CD14-positive monocyte (primary cell): ENCODE measurements at regions not wholly inside any gene's neighbourhood (a gene's known extent, or its start where the extent isn't known, plus 50 kb on each side); places are given as distances from the start of the nearest gene placed in this dataset.

ENCODE experiments used
- DNase-seq, 3 donors: peaks; one replicate each; pipeline ENCODE4 v3.0.0-alpha.2; 2011 to 2022
- H2AFZ ChIP-seq: 2 replicates; pipeline ENCODE4 v1.6.0; 2012; ENCODE audit warnings: mild to moderate bottlenecking, low read depth, low read length, inconsistent platforms; ENCODE audit not compliant: insufficient read depth, poor library complexity, severe bottlenecking
- H3K27ac ChIP-seq, 2 donors: 1 replicate in 1 of 2; 2 replicates in 1 of 2; pipeline ENCODE4 v1.5.1; 2012 to 2013; ENCODE audit warnings: low read length in 2 of 2, control low read depth in 1 of 2, inconsistent platforms in 1 of 2, low read depth in 1 of 2, mild to moderate bottlenecking in 1 of 2
- H3K27me3 ChIP-seq, 2 donors: one replicate each; pipeline versions ENCODE4 v1.6.0 to v1.6.1; 2011 to 2013; ENCODE audit warnings: low read length in 2 of 2; ENCODE audit not compliant: control insufficient read depth in 2 of 2, insufficient read depth in 2 of 2
- H3K36me3 ChIP-seq, 2 donors: replicated peaks in 1 of 2; 1 replicate in 1 of 2; 2 replicates in 1 of 2; pipeline versions ENCODE4 v1.5.1 to v1.6.1; 2012 to 2013; ENCODE audit warnings: low read length in 2 of 2, control low read depth in 1 of 2, inconsistent platforms in 1 of 2, mild to moderate bottlenecking in 1 of 2; ENCODE audit not compliant: insufficient read depth in 2 of 2, control insufficient read depth in 1 of 2
- H3K4me1 ChIP-seq, 2 donors: 1 replicate in 1 of 2; 2 replicates in 1 of 2; pipeline versions ENCODE4 v1.5.1 to v1.6.1; 2012 to 2013; ENCODE audit warnings: low read length in 2 of 2, control low read depth in 1 of 2, inconsistent platforms in 1 of 2, mild to moderate bottlenecking in 1 of 2, moderate library complexity in 1 of 2; ENCODE audit not compliant: insufficient read depth in 2 of 2, control insufficient read depth in 1 of 2
- H3K4me2 ChIP-seq: replicated peaks from 2 replicates; pipeline ENCODE3; 2012; ENCODE audit warnings: low read length, moderate library complexity, mild to moderate bottlenecking; ENCODE audit not compliant: poor library complexity, severe bottlenecking; ENCODE audit errors: extremely low read depth
- H3K4me3 ChIP-seq, 3 experiments: fragments of 200-600 bp in 1 of 3; sonication (generic) in 1 of 3; replicated peaks in 1 of 3; 1 replicate in 2 of 3; 2 replicates in 1 of 3; pipeline ENCODE4 v1.5.1; 2011 to 2013; ENCODE audit warnings: low read length in 3 of 3, mild to moderate bottlenecking in 3 of 3, control low read depth in 2 of 3, low read depth in 2 of 3, inconsistent platforms in 1 of 3, moderate library complexity in 1 of 3
- H3K79me2 ChIP-seq: 2 replicates; pipeline ENCODE4 v1.6.0; 2012; ENCODE audit warnings: mild to moderate bottlenecking, control low read depth, inconsistent platforms, low read length, moderate library complexity; ENCODE audit not compliant: insufficient read depth
- H3K9ac ChIP-seq: 2 replicates; pipeline ENCODE4 v1.6.0; 2017; ENCODE audit warnings: low read length, mild to moderate bottlenecking; ENCODE audit not compliant: insufficient read depth, poor library complexity, severe bottlenecking
- H3K9me3 ChIP-seq, 2 donors: replicated peaks in 1 of 2; 1 replicate in 1 of 2; 2 replicates in 1 of 2; pipeline versions ENCODE4 v1.5.1 to v1.6.1; 2012 to 2013; ENCODE audit warnings: low read length in 2 of 2, control low read depth in 1 of 2; ENCODE audit not compliant: control insufficient read depth in 1 of 2, insufficient read depth in 1 of 2
- H4K20me1 ChIP-seq: 2 replicates; pipeline ENCODE4 v1.6.0; 2012; ENCODE audit warnings: mild to moderate bottlenecking, low read length, control low read depth, moderate library complexity; ENCODE audit not compliant: insufficient read depth
- H3K27ac Mint-ChIP-seq, 7 donors: one replicate each; pipeline ENCODE4 v1.8.0; 2020; ENCODE audit warnings: mild to moderate bottlenecking in 7 of 7, mixed read lengths in 7 of 7, moderate library complexity in 6 of 7, inconsistent platforms in 2 of 7
- H3K27me3 Mint-ChIP-seq, 3 donors: one replicate each; pipeline ENCODE4 v1.8.0; 2021 to 2022; ENCODE audit warnings: low read depth in 3 of 3, mild to moderate bottlenecking in 3 of 3, mixed read lengths in 3 of 3, moderate library complexity in 3 of 3, inconsistent platforms in 1 of 3
- H3K36me3 Mint-ChIP-seq, 2 donors: one replicate each; pipeline ENCODE4 v1.8.0; 2020; ENCODE audit warnings: mixed read lengths in 2 of 2, inconsistent platforms in 1 of 2, mild to moderate bottlenecking in 1 of 2
- H3K4me1 Mint-ChIP-seq: one replicate; pipeline ENCODE4 v1.8.0; 2020; ENCODE audit warnings: mild to moderate bottlenecking, mixed read lengths
- H3K4me3 Mint-ChIP-seq, 2 donors: one replicate each; pipeline ENCODE4 v1.8.0; 2020; ENCODE audit warnings: mild to moderate bottlenecking in 2 of 2, mixed read lengths in 2 of 2, moderate library complexity in 1 of 2
- H3K9me3 Mint-ChIP-seq, 7 donors: one replicate each; pipeline ENCODE4 v1.8.0; 2020 to 2022; ENCODE audit warnings: mixed read lengths in 7 of 7, mild to moderate bottlenecking in 6 of 7, moderate library complexity in 6 of 7, inconsistent platforms in 2 of 7
- CTCF ChIP-seq: fragments of 200-600 bp; IDR thresholded peaks from one replicate; pipeline ENCODE4 v1.8.0; 2022; ENCODE audit warnings: antibody characterized with exemption, mild to moderate bottlenecking
- WGBS: methylation state at CpG from one replicate; pipeline ENCODE4 v1.1.5; 2013; ENCODE audit warnings: missing lambda C conversion rate; ENCODE audit not compliant: insufficient coverage; 5-methylcytosine and 5-hydroxymethylcytosine counted together
- intact Hi-C, 2 donors: fragments of 100-400 bp; cut with micrococcal nuclease; formaldehyde crosslinking; loops; one replicate each; pipeline versions ENCODE4 v1.15.0 to v1.15.1; 2023

- Histone ChIP-seq H3K9ac (no peak overlapping the region), H3K4me2 (no peak overlapping the region), H3K79me2 (no peaks in the 10 kb centered on the region), H3K36me3 (no peaks in the 10 kb centered on the region), H3K27me3 (peaks cover 2 to 3% of the 10 kb centered on the region in 2 donors), H3K9me3 (peaks cover 2 to 4% of the 10 kb centered on the region in 2 donors), H3K27ac (no peak overlapping the region), H4K20me1 (no peaks in the 10 kb centered on the region), H3K4me1 (no peaks in the 10 kb centered on the region), H3K4me3 (no peak overlapping the region), H2AFZ (no peak overlapping the region)
- Mint-ChIP-seq H3K4me1 (no peaks in the 10 kb centered on the region), H3K4me3 (no peak overlapping the region), H3K27ac (no peak overlapping the region), H3K36me3 (no peaks in the 10 kb centered on the region), H3K27me3 (peaks cover 1 to 5% (median 5%) of the 10 kb centered on the region in 3 donors), H3K9me3 (peaks cover 0 to 8% (median 4%) of the 10 kb centered on the region in 7 donors)
- intact Hi-C loops = no loop called here
- DNase-seq = no peak
- 38% methylated on average over 1 of the region's 2 CpGs for whole genome bisulfite sequencing
- no peak for TF ChIP-seq CTCF
Observed at GRCh38 chr20:11692567-11692966, 225.1 kb upstream of the BTBD3 start.

- H3K27me3 Mint-ChIP-seq = no peaks in the 10 kb centered on the region
- Histone ChIP-seq H4K20me1 (no peaks in the 10 kb centered on the region), H3K9ac (no peak overlapping the region), H3K4me2 (no peak overlapping the region), H3K4me1 (no peaks in the 10 kb centered on the region), H3K27me3 (peaks cover 0 to 2% of the 10 kb centered on the region in 2 donors), H3K9me3 (peaks cover 4% of the 10 kb centered on the region in 2 donors), H3K36me3 (no peaks in the 10 kb centered on the region), H3K79me2 (no peaks in the 10 kb centered on the region), H3K27ac (no peak overlapping the region), H2AFZ (no peak overlapping the region), H3K4me3 (no peak overlapping the region)
- no peak overlapping the region for H3K4me3 Mint-ChIP-seq
- no peaks in the 10 kb centered on the region for H3K4me1 Mint-ChIP-seq
- no peak for TF ChIP-seq CTCF
- intact Hi-C loops = no loop called here
- 100% methylated on average over 1 of the region's 5 CpGs for WGBS
- H3K36me3 Mint-ChIP-seq = no peaks in the 10 kb centered on the region
- peaks cover 0 to 13% (median 7%) of the 10 kb centered on the region in 7 donors for H3K9me3 Mint-ChIP-seq
- no peak for DNase-seq
- no peak overlapping the region for H3K27ac Mint-ChIP-seq
Observed at GRCh38 chr20:11694467-11694866, 223.2 kb upstream of the BTBD3 start.
